BJ (cell line): ENCODE measurements at regions not wholly inside any gene's neighbourhood (a gene's known extent, or its start where the extent isn't known, plus 50 kb on each side); places are given as distances from the start of the nearest gene placed in this dataset.

Experiments
- CTCF ChIA-PET: fragments of 350-600 bp; formaldehyde crosslinking; extraction: SDS; loops from one replicate; lab custom pipeline; 2021; ENCODE audit warnings: antibody characterized with exemption, inconsistent platforms; lab: Yijun Ruan, JAX
- POLR2A ChIA-PET: fragments of 300-600 bp; sonication (Branson Sonifier 250); formaldehyde crosslinking; extraction: SDS; loops from one replicate; lab custom pipeline; 2021; ENCODE audit warnings: antibody characterized with exemption; lab: Charles Lee
- DNase-seq: peaks from one replicate; pipeline ENCODE4 v3.0.0-alpha.2; 2011; ENCODE audit warnings: low read depth
- H3K27me3 ChIP-seq: 2 replicates; pipeline ENCODE4 v1.6.0; 2011; ENCODE audit warnings: low read length; ENCODE audit not compliant: control insufficient read depth, insufficient read depth
- H3K36me3 ChIP-seq: 2 replicates; pipeline ENCODE4 v1.5.1; 2011; ENCODE audit warnings: low read length; ENCODE audit not compliant: control insufficient read depth, insufficient read depth
- H3K4me3 ChIP-seq: 2 replicates; pipeline ENCODE4 v1.5.1; 2011; ENCODE audit warnings: low read depth, mild to moderate bottlenecking, control low read depth, low read length
- TF ChIP-seq, protein P1 (sequence below): IDR thresholded peaks from 2 replicates; pipeline ENCODE4 v1.5.1; 2011; ENCODE audit warnings: low read depth, mild to moderate bottlenecking, control low read depth, inconsistent platforms, low read length, moderate library complexity; ENCODE audit not compliant: insufficient read depth

- no peak for DNase-seq
- peaks cover 22% of the 10 kb centered on the region for H3K27me3 ChIP-seq
- POLR2A ChIA-PET, result no interaction called here
These were observed 385.7 kb upstream of the TNRC6C start for GRCh38 chr17:77572851-77573250.

GRCh38 chr17:77577491-77577890 lies 381.0 kb upstream of the TNRC6C start:
- no peak for DNase-seq

More at GRCh38 chr17:77572851-77573250, 385.7 kb upstream of the TNRC6C start:
- CTCF ChIA-PET, result no interaction called here
- H3K36me3 ChIP-seq, result no peaks in the 10 kb centered on the region
- no peak overlapping the region for H3K4me3 ChIP-seq
- TF ChIP-seq, protein P1, sequence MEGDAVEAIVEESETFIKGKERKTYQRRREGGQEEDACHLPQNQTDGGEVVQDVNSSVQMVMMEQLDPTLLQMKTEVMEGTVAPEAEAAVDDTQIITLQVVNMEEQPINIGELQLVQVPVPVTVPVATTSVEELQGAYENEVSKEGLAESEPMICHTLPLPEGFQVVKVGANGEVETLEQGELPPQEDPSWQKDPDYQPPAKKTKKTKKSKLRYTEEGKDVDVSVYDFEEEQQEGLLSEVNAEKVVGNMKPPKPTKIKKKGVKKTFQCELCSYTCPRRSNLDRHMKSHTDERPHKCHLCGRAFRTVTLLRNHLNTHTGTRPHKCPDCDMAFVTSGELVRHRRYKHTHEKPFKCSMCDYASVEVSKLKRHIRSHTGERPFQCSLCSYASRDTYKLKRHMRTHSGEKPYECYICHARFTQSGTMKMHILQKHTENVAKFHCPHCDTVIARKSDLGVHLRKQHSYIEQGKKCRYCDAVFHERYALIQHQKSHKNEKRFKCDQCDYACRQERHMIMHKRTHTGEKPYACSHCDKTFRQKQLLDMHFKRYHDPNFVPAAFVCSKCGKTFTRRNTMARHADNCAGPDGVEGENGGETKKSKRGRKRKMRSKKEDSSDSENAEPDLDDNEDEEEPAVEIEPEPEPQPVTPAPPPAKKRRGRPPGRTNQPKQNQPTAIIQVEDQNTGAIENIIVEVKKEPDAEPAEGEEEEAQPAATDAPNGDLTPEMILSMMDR, result no peak

DNA sequence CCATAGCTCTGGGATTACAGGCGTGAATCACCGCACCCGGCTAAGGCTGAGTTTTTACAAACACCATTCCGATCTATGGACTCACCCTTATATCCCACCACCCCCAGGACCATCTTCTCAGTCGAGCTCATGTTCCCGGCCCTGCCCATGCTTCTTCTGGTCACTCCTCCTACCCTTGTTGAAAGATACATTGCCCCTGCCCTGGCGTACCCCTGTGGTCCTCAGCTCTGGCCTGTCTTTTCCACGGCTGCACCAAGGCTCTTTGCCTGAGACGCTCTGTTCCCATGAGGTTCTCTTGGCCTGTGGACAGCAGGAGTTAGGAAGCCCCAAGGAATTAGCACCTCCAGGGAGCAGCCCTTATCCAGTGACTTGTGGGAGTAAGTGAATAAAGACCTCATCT lies 379.4 kb upstream of the TNRC6C start:
- Histone ChIP-seq H3K4me3 (no peak overlapping the region), H3K36me3 (no peaks in the 10 kb centered on the region), H3K27me3 (peaks cover 7% of the 10 kb centered on the region; the same call in 1 of the 2 replicates)
- ChIA-PET CTCF (no interaction called here), POLR2A (no interaction called here)
- DNase-seq, result no peak
- TF ChIP-seq, protein P1, result no peak

More at GRCh38 chr17:77577491-77577890, 381.0 kb upstream of the TNRC6C start:
- Histone ChIP-seq H3K27me3 (peaks cover 11% of the 10 kb centered on the region), H3K4me3 (no peak overlapping the region), H3K36me3 (no peaks in the 10 kb centered on the region)
- TF ChIP-seq, protein P1, result no peak
- ChIA-PET POLR2A (no interaction called here), CTCF (interaction anchor here (0.7 kb wide), 1 partner anchor 35 kb away, joined by 5 read pairs; no protein-coding TSS in a partner anchor)

DNA sequence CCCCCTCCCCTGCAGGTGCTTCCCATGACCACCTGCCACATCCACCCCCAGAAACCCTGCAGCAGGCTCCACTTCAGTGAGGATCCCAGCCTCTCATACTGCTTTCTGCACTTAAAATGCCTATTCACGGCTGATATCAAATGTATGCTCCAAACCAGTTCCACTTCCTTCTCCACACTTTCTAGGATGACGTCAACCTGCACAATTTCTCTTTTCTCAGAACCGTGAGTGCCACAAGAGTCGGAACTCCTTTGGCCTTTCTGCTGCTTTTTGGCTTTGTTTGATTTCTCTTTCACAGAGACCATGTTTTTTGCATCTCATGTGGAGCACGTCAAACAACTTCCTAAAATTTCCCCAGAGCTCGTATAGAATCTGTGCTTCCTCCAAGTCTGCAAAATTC lies 378.8 kb upstream of the TNRC6C start:
- POLR2A ChIA-PET, result no interaction called here
- Histone ChIP-seq H3K36me3 (no peaks in the 10 kb centered on the region), H3K27me3 (0 out of 2 replicates have a peak, but pooled peaks cover 4% of the 10 kb centered on the region), H3K4me3 (no peak overlapping the region)
- no peak for DNase-seq
- CTCF ChIA-PET, result no interaction called here
- TF ChIP-seq, protein P1, result no peak

- no peaks in the 10 kb centered on the region for H3K36me3 ChIP-seq
- 0 out of 2 replicates have a peak, but pooled peaks cover 3% of the 10 kb centered on the region for H3K27me3 ChIP-seq
- no peak for DNase-seq
- POLR2A ChIA-PET, result no interaction called here
- CTCF ChIA-PET, result interaction anchor here (1.3 kb wide), 1 partner anchor 9 kb away, joined by 4 read pairs; no protein-coding TSS in a partner anchor
- H3K4me3 ChIP-seq, result no peak overlapping the region
- TF ChIP-seq, protein P1, result no peak
These were observed 377.8 kb upstream of the TNRC6C start for GRCh38 chr17:77580531-77581270.
